ENCODE measurements at regions not wholly inside any gene's neighbourhood (a gene's known extent, or its start where the extent isn't known, plus 50 kb on each side); places are given as distances from the start of the nearest gene placed in this dataset.

DNA sequence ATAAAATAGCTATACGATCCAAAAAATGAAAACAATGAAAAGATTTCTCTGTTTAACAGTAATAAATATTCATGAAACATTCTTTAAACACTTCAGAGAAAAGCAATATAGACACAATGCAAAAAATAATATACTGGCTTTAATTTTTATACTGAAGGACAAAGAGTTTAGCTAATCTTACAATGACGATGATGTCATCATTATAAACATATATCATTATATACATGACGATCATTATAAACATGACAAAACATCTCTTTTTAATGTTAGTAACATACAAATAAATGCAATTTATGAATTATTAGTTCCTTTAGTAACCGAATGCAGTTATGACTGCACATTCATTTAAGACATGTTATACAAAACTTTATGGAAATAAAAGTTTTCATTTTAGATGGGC lies 1434.6 kb downstream of the PCDH18 start:
- ChIA-PET POLR2A (no interaction called here), CTCF (no interaction called here), RAD21 (ENCODE audit: low non-redundant PET in 1 of 2, low total read pairs in 2 of 2, uncharacterized antibody in 2 of 2, unreplicated experiment in 2 of 2) (no interaction called here)
- Histone ChIP-seq H2AFZ (ENCODE audit: low read depth, low read length, poor library complexity, severe bottlenecking) (no peak overlapping the region), H4K20me1 (ENCODE audit: insufficient read depth) (no peaks in the 10 kb centered on the region), H3K36me3 (ENCODE audit: control insufficient read depth in 1 of 2, insufficient read depth in 2 of 2, low read length in 2 of 2) (no peaks in the 10 kb centered on the region), H3K4me2 (ENCODE audit: low read length) (no peak overlapping the region), H3K27me3 (ENCODE audit: insufficient read depth, low read length) (no peaks in the 10 kb centered on the region), H3K4me1 (ENCODE audit: control insufficient read depth in 1 of 2, insufficient read depth in 2 of 2, low read length in 2 of 2) (no peaks in the 10 kb centered on the region), H3K9ac (ENCODE audit: low read length) (no peak overlapping the region), H3K79me2 (ENCODE audit: insufficient read depth, low read length) (no peaks in the 10 kb centered on the region), H3K4me3 (replicated peaks in 1 of 2; ENCODE audit: low read depth in 1 of 2, low read length in 2 of 2) (no peak overlapping the region), H3K9me2 (ENCODE audit: insufficient read depth) (no peaks in the 10 kb centered on the region), H3K9me3 (ENCODE audit: control insufficient read depth in 1 of 2, insufficient read depth in 1 of 2, low read depth in 1 of 2, low read length in 2 of 2) (no peaks in the 10 kb centered on the region), H3K27ac (ENCODE audit: low read depth, low read length) (no peak overlapping the region)
- DNase-seq (ENCODE audit: low read depth, low spot score) (no peak), ATAC-seq (no peak)
- no TSS peak for BruUV-seq (replicated peaks)
- intact Hi-C loops (cut with micrococcal nuclease) = no loop called here
- TF ChIP-seq ZFX (IDR thresholded peaks at IDR 0.05) (no peak), POLR2A (IDR thresholded peaks at IDR 0.05; ENCODE audit: borderline replicate concordance, extremely low read depth, insufficient read depth, insufficient read length) (no peak), SIN3A (IDR thresholded peaks at IDR 0.05; ENCODE audit: low read depth) (no peak), POLR2AphosphoS5 (IDR thresholded peaks at IDR 0.05; ENCODE audit: low read depth, low read length) (no peak), SRF (IDR thresholded peaks at IDR 0.05; ENCODE audit: low read depth) (no peak), EZH2 (IDR thresholded peaks at IDR 0.05) (no peak), RAD21 (IDR thresholded peaks at IDR 0.05; ENCODE audit: low read depth) (no peak), SP1 (IDR thresholded peaks at IDR 0.05; ENCODE audit: low read depth) (no peak), YY1 (IDR thresholded peaks at IDR 0.05; ENCODE audit: extremely low read depth, insufficient replicate concordance, low read depth, low read length) (no peak), TCF7L2 (IDR thresholded peaks at IDR 0.05; ENCODE audit: borderline replicate concordance, extremely low read depth, insufficient read depth, insufficient read length) (no peak), ZNF274 (IDR thresholded peaks at IDR 0.05; ENCODE audit: low read depth, low read length) (no peak), EGR1 (IDR thresholded peaks at IDR 0.05; ENCODE audit: low read depth) (no peak)
- TF ChIP-seq, protein P1, sequence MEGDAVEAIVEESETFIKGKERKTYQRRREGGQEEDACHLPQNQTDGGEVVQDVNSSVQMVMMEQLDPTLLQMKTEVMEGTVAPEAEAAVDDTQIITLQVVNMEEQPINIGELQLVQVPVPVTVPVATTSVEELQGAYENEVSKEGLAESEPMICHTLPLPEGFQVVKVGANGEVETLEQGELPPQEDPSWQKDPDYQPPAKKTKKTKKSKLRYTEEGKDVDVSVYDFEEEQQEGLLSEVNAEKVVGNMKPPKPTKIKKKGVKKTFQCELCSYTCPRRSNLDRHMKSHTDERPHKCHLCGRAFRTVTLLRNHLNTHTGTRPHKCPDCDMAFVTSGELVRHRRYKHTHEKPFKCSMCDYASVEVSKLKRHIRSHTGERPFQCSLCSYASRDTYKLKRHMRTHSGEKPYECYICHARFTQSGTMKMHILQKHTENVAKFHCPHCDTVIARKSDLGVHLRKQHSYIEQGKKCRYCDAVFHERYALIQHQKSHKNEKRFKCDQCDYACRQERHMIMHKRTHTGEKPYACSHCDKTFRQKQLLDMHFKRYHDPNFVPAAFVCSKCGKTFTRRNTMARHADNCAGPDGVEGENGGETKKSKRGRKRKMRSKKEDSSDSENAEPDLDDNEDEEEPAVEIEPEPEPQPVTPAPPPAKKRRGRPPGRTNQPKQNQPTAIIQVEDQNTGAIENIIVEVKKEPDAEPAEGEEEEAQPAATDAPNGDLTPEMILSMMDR (IDR thresholded peaks at IDR 0.05 in 2 of 3, conservative IDR thresholded peaks at IDR 0.05 in 1 of 3; ENCODE audit: borderline replicate concordance in 1 of 3, insufficient read depth in 1 of 3, low read depth in 2 of 3, low read length in 2 of 3) = no peak
- TF ChIP-seq, protein P2, sequence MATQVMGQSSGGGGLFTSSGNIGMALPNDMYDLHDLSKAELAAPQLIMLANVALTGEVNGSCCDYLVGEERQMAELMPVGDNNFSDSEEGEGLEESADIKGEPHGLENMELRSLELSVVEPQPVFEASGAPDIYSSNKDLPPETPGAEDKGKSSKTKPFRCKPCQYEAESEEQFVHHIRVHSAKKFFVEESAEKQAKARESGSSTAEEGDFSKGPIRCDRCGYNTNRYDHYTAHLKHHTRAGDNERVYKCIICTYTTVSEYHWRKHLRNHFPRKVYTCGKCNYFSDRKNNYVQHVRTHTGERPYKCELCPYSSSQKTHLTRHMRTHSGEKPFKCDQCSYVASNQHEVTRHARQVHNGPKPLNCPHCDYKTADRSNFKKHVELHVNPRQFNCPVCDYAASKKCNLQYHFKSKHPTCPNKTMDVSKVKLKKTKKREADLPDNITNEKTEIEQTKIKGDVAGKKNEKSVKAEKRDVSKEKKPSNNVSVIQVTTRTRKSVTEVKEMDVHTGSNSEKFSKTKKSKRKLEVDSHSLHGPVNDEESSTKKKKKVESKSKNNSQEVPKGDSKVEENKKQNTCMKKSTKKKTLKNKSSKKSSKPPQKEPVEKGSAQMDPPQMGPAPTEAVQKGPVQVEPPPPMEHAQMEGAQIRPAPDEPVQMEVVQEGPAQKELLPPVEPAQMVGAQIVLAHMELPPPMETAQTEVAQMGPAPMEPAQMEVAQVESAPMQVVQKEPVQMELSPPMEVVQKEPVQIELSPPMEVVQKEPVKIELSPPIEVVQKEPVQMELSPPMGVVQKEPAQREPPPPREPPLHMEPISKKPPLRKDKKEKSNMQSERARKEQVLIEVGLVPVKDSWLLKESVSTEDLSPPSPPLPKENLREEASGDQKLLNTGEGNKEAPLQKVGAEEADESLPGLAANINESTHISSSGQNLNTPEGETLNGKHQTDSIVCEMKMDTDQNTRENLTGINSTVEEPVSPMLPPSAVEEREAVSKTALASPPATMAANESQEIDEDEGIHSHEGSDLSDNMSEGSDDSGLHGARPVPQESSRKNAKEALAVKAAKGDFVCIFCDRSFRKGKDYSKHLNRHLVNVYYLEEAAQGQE (IDR thresholded peaks at IDR 0.05; ENCODE audit: low read depth) = no peak
- TF ChIP-seq, protein P3, sequence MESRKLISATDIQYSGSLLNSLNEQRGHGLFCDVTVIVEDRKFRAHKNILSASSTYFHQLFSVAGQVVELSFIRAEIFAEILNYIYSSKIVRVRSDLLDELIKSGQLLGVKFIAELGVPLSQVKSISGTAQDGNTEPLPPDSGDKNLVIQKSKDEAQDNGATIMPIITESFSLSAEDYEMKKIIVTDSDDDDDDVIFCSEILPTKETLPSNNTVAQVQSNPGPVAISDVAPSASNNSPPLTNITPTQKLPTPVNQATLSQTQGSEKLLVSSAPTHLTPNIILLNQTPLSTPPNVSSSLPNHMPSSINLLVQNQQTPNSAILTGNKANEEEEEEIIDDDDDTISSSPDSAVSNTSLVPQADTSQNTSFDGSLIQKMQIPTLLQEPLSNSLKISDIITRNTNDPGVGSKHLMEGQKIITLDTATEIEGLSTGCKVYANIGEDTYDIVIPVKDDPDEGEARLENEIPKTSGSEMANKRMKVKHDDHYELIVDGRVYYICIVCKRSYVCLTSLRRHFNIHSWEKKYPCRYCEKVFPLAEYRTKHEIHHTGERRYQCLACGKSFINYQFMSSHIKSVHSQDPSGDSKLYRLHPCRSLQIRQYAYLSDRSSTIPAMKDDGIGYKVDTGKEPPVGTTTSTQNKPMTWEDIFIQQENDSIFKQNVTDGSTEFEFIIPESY (IDR thresholded peaks at IDR 0.05; ENCODE audit: extremely low read depth, insufficient replicate concordance, low read length) = no peak
- TF ChIP-seq, protein P4, sequence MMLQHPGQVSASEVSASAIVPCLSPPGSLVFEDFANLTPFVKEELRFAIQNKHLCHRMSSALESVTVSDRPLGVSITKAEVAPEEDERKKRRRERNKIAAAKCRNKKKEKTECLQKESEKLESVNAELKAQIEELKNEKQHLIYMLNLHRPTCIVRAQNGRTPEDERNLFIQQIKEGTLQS (IDR thresholded peaks at IDR 0.05) = no peak

Measured in HCT116 (cell line).